Choroid plexus epithelial cell (primary cell): ENCODE measurements at regions not wholly inside any gene's neighbourhood (a gene's known extent, or its start where the extent isn't known, plus 50 kb on each side); places are given as distances from the start of the nearest gene placed in this dataset.

ENCODE experiments used
- DNase-seq: peaks from one replicate; pipeline ENCODE4 v3.0.0-alpha.2; 2010; ENCODE audit warnings: low read depth
- H3K4me3 ChIP-seq: 2 replicates; pipeline ENCODE4 v1.5.1; 2011; ENCODE audit warnings: low read depth, mild to moderate bottlenecking, control low read depth, low read length, moderate library complexity
- TF ChIP-seq, protein P1 (sequence below): conservative IDR thresholded peaks from 2 replicates; pipeline ENCODE4 v1.5.1; 2011; ENCODE audit warnings: low read depth, mild to moderate bottlenecking, control low read depth, inconsistent platforms, low read length, moderate library complexity

DNA sequence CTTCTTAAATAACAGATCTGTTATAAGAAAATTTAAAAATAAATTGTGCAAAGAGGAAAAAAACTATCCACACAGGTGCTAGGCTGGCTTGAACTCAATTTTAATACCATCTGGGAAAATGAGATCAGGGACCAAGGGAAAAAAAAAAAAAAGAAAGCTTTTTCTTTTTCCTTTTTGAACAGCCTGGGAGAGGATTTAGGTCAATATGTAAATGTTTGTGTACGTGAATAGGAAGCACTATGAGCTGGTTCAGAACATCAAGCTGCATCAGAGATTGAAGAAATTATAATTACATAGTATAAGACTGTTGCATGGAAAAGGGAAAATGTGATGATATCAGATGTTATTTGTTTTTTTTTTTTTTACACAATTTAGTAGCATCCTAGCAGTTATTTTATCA, 548.0 kb downstream of the ARL4A start:
- H3K4me3 ChIP-seq, result no peak overlapping the region
- TF ChIP-seq, protein P1, sequence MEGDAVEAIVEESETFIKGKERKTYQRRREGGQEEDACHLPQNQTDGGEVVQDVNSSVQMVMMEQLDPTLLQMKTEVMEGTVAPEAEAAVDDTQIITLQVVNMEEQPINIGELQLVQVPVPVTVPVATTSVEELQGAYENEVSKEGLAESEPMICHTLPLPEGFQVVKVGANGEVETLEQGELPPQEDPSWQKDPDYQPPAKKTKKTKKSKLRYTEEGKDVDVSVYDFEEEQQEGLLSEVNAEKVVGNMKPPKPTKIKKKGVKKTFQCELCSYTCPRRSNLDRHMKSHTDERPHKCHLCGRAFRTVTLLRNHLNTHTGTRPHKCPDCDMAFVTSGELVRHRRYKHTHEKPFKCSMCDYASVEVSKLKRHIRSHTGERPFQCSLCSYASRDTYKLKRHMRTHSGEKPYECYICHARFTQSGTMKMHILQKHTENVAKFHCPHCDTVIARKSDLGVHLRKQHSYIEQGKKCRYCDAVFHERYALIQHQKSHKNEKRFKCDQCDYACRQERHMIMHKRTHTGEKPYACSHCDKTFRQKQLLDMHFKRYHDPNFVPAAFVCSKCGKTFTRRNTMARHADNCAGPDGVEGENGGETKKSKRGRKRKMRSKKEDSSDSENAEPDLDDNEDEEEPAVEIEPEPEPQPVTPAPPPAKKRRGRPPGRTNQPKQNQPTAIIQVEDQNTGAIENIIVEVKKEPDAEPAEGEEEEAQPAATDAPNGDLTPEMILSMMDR, result no peak
- DNase-seq, result no peak

DNA sequence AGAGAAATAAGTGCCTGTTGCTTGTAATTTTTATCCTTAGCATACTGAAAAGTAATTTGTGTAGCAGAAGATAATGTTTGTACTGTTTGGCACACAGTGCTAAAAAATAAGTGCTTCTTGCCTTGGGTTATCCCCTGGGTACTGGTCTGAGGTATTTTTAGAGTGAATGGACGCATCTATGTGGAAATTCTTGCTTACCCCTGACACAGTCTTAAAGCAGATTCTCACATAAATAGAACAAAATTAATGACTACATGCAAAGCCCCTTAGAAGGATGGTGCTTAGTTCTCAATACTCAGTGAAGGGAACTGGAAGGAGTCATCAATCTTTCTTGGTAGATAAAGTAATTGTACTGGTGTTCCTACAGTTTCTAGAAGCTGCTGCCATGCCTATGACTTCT, 548.6 kb downstream of the ARL4A start:
- H3K4me3 ChIP-seq, result no peak overlapping the region
- TF ChIP-seq, protein P1, result no peak
- DNase-seq, result no peak

DNA sequence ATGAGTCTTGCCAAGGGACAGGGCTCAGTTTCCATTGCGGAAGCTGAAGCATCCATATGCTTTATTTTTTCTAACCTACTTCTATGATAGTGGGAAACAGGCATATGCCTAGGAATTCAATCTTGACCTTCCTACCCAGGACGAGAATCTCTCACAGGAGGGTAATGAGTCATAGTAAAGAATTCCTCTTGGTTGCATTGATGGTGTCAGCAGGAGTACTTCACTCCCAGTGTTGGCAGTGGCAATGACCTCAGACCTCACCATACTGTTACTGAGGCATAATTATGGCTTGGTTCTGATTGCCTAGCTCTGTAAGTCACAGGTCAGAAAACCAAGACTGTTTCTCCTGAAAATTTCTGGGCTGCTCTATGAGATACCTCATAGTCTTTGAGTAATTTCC, 552.9 kb downstream of the ARL4A start:
- no peak overlapping the region for H3K4me3 ChIP-seq
- DNase-seq, result peak; percentile 62
- TF ChIP-seq, protein P1, result no peak

DNA sequence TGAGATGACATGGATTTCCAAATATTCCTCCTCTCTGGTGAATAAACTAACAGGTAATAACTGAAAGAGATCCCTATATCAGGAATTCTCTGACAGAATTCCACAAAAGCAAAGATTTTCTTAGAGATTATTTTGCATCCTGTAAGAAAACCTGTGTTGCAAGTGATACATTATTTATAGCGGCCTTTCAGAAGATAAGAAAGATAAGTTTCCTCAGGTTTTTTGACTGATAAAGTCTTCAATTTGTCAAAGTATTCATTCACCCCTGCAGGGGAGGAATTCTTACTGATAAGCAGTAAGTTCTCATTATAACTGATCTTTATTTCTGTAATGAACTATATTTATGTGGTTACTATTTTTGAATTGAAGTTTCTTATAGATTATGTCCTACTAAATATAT, 554.0 kb downstream of the ARL4A start:
- no peak for DNase-seq
- TF ChIP-seq, protein P1, result no peak
- H3K4me3 ChIP-seq, result no peak overlapping the region

DNA sequence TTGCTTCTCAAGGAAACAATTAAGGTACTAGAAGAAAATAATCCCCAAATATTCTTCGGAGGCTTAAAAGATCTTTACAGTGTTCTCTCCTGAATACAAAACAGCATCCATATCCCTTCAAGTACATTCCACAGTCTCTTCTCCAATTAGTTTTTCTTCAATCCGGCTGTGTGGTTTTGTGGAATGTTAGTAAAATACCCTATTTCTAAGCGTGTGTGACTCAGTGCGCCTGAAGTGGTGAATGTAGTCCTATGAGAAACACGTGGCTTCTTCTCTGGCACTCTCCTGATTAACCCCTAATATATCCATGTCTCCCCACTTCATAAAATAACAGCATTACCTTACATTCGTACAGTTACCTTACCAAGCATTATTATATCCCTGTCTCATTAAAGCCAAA, 570.2 kb downstream of the ARL4A start:
- peak; percentile 43 for DNase-seq
- no peak overlapping the region for H3K4me3 ChIP-seq
- TF ChIP-seq, protein P1, result no peak

DNA sequence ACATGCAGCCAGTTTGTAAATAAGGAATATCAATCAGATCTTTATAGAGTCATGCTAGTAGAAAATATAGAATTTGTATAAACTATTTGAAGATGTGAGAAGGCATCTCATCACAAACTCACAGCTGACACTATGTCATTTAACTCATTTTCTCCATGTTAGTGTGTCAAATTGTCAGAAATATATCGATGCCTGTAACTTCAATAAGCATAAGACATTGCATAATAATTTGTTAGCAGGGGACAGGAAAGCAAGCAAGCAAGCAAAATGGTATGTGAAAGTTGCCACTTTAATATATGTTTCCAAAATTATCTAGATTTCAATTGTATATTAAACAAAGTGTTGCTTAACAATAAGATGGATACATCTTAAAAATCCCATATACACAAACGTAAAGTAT, 571.0 kb downstream of the ARL4A start:
- H3K4me3 ChIP-seq, result no peak overlapping the region
- DNase-seq, result no peak
- TF ChIP-seq, protein P1, result no peak

DNA sequence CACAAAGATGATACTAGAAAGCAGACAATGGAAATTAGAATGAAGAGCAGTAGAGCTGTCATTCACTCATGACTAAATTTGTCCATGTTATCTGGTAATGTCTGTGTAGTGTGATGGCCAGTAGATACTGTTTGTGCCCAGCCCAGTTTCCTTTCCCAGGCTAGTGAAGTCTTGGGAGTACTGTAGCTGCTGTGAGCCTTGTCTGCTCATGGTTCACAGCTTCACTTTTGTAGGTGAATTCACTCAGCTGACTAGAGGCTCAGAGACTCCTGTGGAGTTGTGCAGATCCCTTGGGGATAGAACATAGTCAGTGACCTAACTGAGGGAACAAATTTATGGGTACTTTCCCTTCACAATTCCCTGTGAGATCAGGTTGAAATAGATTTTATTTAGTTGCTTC, 572.5 kb downstream of the ARL4A start:
- no peak overlapping the region for H3K4me3 ChIP-seq
- DNase-seq, result peak; percentile 10
- TF ChIP-seq, protein P1, result no peak
